ENCODE measurements at regions not wholly inside any gene's neighbourhood (a gene's known extent, or its start where the extent isn't known, plus 50 kb on each side); places are given as distances from the start of the nearest gene placed in this dataset.

- TF ChIP-seq, protein P1, sequence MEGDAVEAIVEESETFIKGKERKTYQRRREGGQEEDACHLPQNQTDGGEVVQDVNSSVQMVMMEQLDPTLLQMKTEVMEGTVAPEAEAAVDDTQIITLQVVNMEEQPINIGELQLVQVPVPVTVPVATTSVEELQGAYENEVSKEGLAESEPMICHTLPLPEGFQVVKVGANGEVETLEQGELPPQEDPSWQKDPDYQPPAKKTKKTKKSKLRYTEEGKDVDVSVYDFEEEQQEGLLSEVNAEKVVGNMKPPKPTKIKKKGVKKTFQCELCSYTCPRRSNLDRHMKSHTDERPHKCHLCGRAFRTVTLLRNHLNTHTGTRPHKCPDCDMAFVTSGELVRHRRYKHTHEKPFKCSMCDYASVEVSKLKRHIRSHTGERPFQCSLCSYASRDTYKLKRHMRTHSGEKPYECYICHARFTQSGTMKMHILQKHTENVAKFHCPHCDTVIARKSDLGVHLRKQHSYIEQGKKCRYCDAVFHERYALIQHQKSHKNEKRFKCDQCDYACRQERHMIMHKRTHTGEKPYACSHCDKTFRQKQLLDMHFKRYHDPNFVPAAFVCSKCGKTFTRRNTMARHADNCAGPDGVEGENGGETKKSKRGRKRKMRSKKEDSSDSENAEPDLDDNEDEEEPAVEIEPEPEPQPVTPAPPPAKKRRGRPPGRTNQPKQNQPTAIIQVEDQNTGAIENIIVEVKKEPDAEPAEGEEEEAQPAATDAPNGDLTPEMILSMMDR (conservative IDR thresholded peaks at IDR 0.05) = no peak
- DNase-seq = no peak
These were observed 171.8 kb upstream of the RAI14 start for GRCh38 chr5:34484216-34484920.

DNA sequence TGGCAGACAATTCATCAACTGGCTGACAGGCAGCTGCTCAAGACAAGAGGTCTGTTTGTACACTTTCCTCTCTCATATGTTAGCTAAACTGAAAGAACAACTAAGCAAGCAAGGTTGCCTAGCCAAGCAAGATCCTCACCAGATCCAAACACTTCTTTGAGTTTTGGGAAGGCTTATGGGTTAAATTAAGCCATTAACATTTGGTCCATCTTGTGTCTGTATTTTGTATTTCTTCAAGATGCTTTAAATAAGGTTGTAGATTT, 170.4 kb upstream of the RAI14 start:
- Histone ChIP-seq H3K27ac (ENCODE audit: low read depth, low read length) (no peak overlapping the region), H3K27me3 (ENCODE audit: control insufficient read depth, insufficient read depth, low read length, poor library complexity, severe bottlenecking) (no peaks in the 10 kb centered on the region), H3K4me1 (ENCODE audit: control insufficient read depth, insufficient read depth, low read length) (peaks cover 9% of the 10 kb centered on the region), H3K9ac (ENCODE audit: extremely low read depth, low read length, poor library complexity, severe bottlenecking) (no peak overlapping the region), H3K4me3 (ENCODE audit: low read length) (no peak overlapping the region), H3K9me3 (ENCODE audit: control insufficient read depth, low read length) (peaks cover 24% of the 10 kb centered on the region), H3K36me3 (ENCODE audit: control insufficient read depth, insufficient read depth, low read length) (no peaks in the 10 kb centered on the region)
- no peak for DNase-seq
- H3K9me3 Mint-ChIP-seq = peaks cover 27% of the 10 kb centered on the region
- H3K27ac Mint-ChIP-seq = no peak overlapping the region
- TF ChIP-seq, protein P1 (conservative IDR thresholded peaks at IDR 0.05) = no peak
- peaks cover 8% of the 10 kb centered on the region for H3K27me3 Mint-ChIP-seq (ENCODE audit: insufficient read depth)
- H3K4me1 Mint-ChIP-seq = peaks cover 32% of the 10 kb centered on the region
- no peak overlapping the region for H3K4me3 Mint-ChIP-seq
- peaks cover 2% of the 10 kb centered on the region for H3K36me3 Mint-ChIP-seq (ENCODE audit: low read depth)

More at GRCh38 chr5:34484216-34484920, 171.8 kb upstream of the RAI14 start:
- WGBS, 2 experiments (ENCODE audit: insufficient coverage in 1 of 2, insufficient read length in 1 of 2) = 75 to 86% methylated on average over 3 of the region's 3 CpGs
- Mint-ChIP-seq H3K4me3 (no peak overlapping the region), H3K27ac (no peak overlapping the region), H3K27me3 (ENCODE audit: insufficient read depth) (peaks cover 8% of the 10 kb centered on the region), H3K4me1 (peaks cover 29% of the 10 kb centered on the region), H3K36me3 (ENCODE audit: low read depth) (peaks cover 2% of the 10 kb centered on the region), H3K9me3 (peaks cover 27% of the 10 kb centered on the region)
- no peak overlapping the region for H3K4me3 ChIP-seq (ENCODE audit: low read length)
- H3K36me3 ChIP-seq (ENCODE audit: control insufficient read depth, insufficient read depth, low read length) = no peaks in the 10 kb centered on the region
- H3K4me1 ChIP-seq (ENCODE audit: control insufficient read depth, insufficient read depth, low read length) = peaks cover 6% of the 10 kb centered on the region
- H3K27me3 ChIP-seq (ENCODE audit: control insufficient read depth, insufficient read depth, low read length, poor library complexity, severe bottlenecking) = no peaks in the 10 kb centered on the region
- H3K9me3 ChIP-seq (ENCODE audit: control insufficient read depth, low read length) = peaks cover 25% of the 10 kb centered on the region
- no peak overlapping the region for H3K9ac ChIP-seq (ENCODE audit: extremely low read depth, low read length, poor library complexity, severe bottlenecking)
- peak overlapping the region; percentile 12 for H3K27ac ChIP-seq (ENCODE audit: low read depth, low read length)

DNA sequence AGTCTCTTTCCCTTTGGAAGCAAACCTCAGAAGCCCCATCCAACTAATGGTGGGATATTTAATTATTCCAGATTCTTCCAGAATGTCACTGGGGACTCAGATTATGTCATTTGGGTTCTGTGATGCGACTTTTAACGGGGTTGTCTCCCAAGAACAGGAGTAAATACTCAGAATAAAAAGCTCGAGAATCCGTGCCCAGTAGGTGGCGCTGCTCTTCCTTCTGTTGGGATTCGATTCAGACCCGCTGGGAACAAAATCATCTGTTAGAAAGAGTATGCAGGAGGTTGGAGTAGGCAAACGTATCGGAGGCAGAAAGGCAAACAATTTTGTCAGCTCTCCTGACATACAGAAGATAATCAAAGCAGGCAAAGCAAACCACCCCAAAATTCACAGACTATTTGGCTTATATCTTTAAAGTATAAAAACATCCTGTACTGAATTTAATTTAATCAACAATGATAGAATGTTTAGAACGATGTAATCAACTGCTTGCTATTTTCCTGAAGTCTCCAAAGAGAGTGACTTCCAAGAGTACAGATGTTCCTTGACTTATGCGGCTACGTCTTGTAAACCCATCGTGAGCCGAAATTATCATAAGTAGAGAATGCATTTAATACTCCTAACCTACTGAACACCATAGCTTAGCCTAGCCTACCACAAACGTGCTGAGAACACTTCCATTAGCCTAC, 169.8 kb upstream of the RAI14 start:
- H3K9ac ChIP-seq (ENCODE audit: extremely low read depth, low read length, poor library complexity, severe bottlenecking) = no peak overlapping the region
- H3K4me3 Mint-ChIP-seq = no peak overlapping the region

More for the DNA sequence above, 169.8 kb upstream of the RAI14 start:
- peak; percentile 96 for DNase-seq
- Histone ChIP-seq H3K27me3 (ENCODE audit: control insufficient read depth, insufficient read depth, low read length, poor library complexity, severe bottlenecking) (no peaks in the 10 kb centered on the region), H3K4me3 (ENCODE audit: low read length) (no peak overlapping the region), H3K27ac (ENCODE audit: low read depth, low read length) (no peak overlapping the region), H3K4me1 (ENCODE audit: control insufficient read depth, insufficient read depth, low read length) (peaks cover 9% of the 10 kb centered on the region), H3K36me3 (ENCODE audit: control insufficient read depth, insufficient read depth, low read length) (no peaks in the 10 kb centered on the region), H3K9me3 (ENCODE audit: control insufficient read depth, low read length) (peaks cover 18% of the 10 kb centered on the region)
- WGBS, 2 experiments (ENCODE audit: insufficient coverage in 1 of 2, insufficient read length in 1 of 2) = 34% methylated on average over 6 to 15 of the region's 15 CpGs
- Mint-ChIP-seq H3K27me3 (ENCODE audit: insufficient read depth) (peaks cover 5% of the 10 kb centered on the region), H3K4me1 (peaks cover 38% of the 10 kb centered on the region), H3K36me3 (ENCODE audit: low read depth) (peaks cover 2% of the 10 kb centered on the region), H3K9me3 (peaks cover 21% of the 10 kb centered on the region), H3K27ac (no peak overlapping the region)
- TF ChIP-seq, protein P1 (conservative IDR thresholded peaks at IDR 0.05) = peak; percentile 93

Data from endodermal cell (in vitro differentiated cells).